Psoas muscle (tissue), 7 donors: ENCODE measurements at regions not wholly inside any gene's neighbourhood (a gene's known extent, or its start where the extent isn't known, plus 50 kb on each side); places are given as distances from the start of the nearest gene placed in this dataset.
"Not testable (repeated sequence)": the region's sequence is repeated elsewhere in the genome, so short reads cannot be mapped to it uniquely, and the experiment has no call there.

Experiments
- ATAC-seq, 4 donors: fragments of 200-7000 bp; cut with Tn5 transposase; one replicate each; pipeline ENCODE4 v1.9.1; 2020; ENCODE audit warnings: moderate library complexity in 3 of 4, mild to moderate bottlenecking in 2 of 4
- DNase-seq, 2 donors: peaks; one replicate each; pipeline ENCODE4 v3.0.0-alpha.2; 2020
- H3K27ac ChIP-seq: fragments of 200-600 bp; one replicate; pipeline ENCODE4 v1.8.0; 2022
- H3K27me3 ChIP-seq, 3 donors: fragments of 200-600 bp in 1 of 3; one replicate each; pipeline versions ENCODE4 v1.6.1 to v1.8.0; 2013 to 2022; ENCODE audit warnings: low read length in 2 of 3, mild to moderate bottlenecking in 2 of 3, moderate library complexity in 1 of 3; ENCODE audit not compliant: insufficient read depth in 3 of 3
- H3K36me3 ChIP-seq, 2 donors: fragments of 200-600 bp in 1 of 2; one replicate each; pipeline versions ENCODE4 v1.6.1 to v1.8.0; 2013 to 2022; ENCODE audit warnings: low read depth in 1 of 2, mild to moderate bottlenecking in 1 of 2, moderate library complexity in 1 of 2; ENCODE audit not compliant: insufficient read depth in 1 of 2
- H3K4me1 ChIP-seq: fragments of 200-600 bp; one replicate; pipeline ENCODE4 v1.8.0; 2022
- H3K4me3 ChIP-seq: fragments of 200-600 bp; one replicate; pipeline ENCODE4 v1.8.0; 2022; ENCODE audit warnings: mild to moderate bottlenecking
- H3K9me3 ChIP-seq: fragments of 200-600 bp; one replicate; pipeline ENCODE4 v1.8.0; 2022
- WGBS, 3 donors: extraction: QIAGEN DNeasy Blood & Tissue Kit; methylation state at CpG; one replicate each; pipeline versions ENCODE4 v1.1.6 to v1.1.7; 2013; 5-methylcytosine and 5-hydroxymethylcytosine counted together
- intact Hi-C, 2 donors: fragments of 100-400 bp; cut with DNase I; formaldehyde crosslinking; loops; one replicate each; pipeline versions ENCODE4 v1.11.0 to v1.14.2; 2022
- TF ChIP-seq, protein P1 (sequence below): fragments of 200-600 bp; IDR thresholded peaks from one replicate; pipeline ENCODE4 v1.8.0; 2022; ENCODE audit warnings: antibody characterized with exemption
- donor health status: healthy with polysubstance abuse.
- donor health status: DM: no; HTN: no; CAD: no; lungs with moderate emphysema.
- donor health status: Bipolar disorder and iron deficiency.
- donor health status: healthy.
- donor health status: DM: yes; HTN: yes; CAD: no.
- donor health status: DM: no; HTN: no; CAD: no.
- donor health status: DM: yes; HTN: yes; CAD: no.

DNA sequence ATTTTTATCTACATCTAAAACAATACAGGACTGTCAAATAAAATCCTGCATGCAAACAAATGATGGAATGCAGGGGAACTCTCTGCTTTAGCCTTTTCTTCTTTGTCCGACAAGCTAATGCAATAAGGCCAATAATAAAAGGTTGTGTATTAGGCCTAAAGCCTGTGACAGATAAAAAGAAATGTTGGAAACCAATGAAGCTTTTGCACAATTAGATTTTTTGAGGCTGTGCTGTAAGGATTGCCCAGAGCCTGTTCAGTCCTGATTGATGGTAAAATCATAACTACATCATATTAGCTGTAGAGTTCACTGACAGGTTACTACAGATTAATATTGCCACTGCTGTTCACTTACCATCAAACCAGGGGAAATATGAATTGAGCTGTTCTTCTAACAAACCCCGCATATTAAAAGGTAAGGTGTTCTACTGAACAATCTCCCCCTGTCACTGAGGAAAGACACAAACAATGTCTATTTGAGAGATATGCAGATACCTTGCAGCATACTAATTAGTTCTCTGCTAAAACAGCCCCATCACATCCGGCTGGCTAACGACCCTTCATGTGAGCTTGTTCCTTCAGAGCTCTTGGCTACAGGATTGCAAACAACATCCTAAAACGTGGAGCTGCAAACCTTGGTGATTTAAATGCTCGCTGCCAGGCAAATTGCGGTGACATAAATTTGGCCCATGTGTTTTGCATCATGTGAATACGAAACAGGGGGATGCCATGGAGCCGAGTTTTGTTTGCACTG, 305.4 kb downstream of the MTX2 start:
- intact Hi-C loops, result no loop called here
- Histone ChIP-seq H3K36me3 (no peaks in the 10 kb centered on the region), H3K27me3 (no peaks in the 10 kb centered on the region), H3K4me1 (no peaks in the 10 kb centered on the region), H3K4me3 (no peak overlapping the region), H3K27ac (no peak overlapping the region), H3K9me3 (no peaks in the 10 kb centered on the region)
- no peak for ATAC-seq
- DNase-seq, result no peak
- TF ChIP-seq, protein P1, sequence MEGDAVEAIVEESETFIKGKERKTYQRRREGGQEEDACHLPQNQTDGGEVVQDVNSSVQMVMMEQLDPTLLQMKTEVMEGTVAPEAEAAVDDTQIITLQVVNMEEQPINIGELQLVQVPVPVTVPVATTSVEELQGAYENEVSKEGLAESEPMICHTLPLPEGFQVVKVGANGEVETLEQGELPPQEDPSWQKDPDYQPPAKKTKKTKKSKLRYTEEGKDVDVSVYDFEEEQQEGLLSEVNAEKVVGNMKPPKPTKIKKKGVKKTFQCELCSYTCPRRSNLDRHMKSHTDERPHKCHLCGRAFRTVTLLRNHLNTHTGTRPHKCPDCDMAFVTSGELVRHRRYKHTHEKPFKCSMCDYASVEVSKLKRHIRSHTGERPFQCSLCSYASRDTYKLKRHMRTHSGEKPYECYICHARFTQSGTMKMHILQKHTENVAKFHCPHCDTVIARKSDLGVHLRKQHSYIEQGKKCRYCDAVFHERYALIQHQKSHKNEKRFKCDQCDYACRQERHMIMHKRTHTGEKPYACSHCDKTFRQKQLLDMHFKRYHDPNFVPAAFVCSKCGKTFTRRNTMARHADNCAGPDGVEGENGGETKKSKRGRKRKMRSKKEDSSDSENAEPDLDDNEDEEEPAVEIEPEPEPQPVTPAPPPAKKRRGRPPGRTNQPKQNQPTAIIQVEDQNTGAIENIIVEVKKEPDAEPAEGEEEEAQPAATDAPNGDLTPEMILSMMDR, result no peak
- 78 to 80% (median 79%) methylated on average over 9 of the region's 9 CpGs for WGBS, 3 donors

DNA sequence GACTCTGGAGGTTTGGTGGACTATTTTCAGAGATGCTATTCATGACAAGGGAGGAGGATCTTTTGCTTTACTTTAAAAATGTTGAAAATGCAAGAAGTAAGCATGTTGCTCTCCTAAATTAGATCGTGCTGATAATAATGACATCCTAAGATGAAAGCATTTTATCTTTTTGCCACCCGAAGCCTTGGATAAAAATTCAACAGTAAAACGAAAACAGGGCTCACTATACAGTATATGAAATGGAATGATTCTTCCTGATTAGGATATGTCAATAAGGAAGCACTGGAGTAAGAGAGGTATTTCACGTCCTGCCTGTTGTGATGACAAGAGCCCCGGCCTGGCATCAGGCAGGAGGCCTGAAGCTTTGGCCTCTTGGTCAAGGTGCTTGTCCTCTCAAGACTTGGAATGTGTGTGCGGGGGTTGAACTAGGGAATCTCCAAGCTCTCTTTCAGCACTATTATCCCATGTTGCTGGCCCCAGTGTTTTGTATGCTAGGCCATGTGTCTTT, 306.0 kb downstream of the MTX2 start:
- no peak for ATAC-seq
- WGBS, 3 donors, result 89 to 92% (median 91%) methylated on average over 6 of the region's 6 CpGs
- DNase-seq, result no peak
- Histone ChIP-seq H3K27me3 (no peaks in the 10 kb centered on the region), H3K4me1 (no peaks in the 10 kb centered on the region), H3K9me3 (no peaks in the 10 kb centered on the region), H3K36me3 (no peaks in the 10 kb centered on the region), H3K4me3 (no peak overlapping the region), H3K27ac (no peak overlapping the region)
- intact Hi-C loops, result no loop called here
- TF ChIP-seq, protein P1, result no peak

DNA sequence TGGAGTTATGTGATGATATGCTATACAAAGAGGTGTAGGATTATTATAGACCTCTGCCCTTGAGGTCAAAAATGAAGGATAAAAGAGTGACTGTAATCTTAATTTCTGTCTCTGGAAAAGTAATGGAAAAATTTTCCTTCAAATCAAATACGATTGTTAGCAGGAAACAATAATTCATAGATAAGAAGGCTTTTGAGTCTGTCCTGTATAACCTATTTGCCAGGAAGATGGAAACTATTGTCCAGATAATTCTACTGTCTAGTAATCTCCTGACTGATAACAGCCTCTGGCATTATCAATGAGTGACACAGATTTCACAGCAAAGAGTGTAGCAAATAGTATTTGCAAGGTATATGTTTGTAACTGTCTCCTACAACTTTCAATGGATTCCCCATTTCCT, 307.8 kb downstream of the MTX2 start:
- Histone ChIP-seq H3K27me3 (no peaks in the 10 kb centered on the region), H3K36me3 (no peaks in the 10 kb centered on the region)
- no peak for DNase-seq

DNA sequence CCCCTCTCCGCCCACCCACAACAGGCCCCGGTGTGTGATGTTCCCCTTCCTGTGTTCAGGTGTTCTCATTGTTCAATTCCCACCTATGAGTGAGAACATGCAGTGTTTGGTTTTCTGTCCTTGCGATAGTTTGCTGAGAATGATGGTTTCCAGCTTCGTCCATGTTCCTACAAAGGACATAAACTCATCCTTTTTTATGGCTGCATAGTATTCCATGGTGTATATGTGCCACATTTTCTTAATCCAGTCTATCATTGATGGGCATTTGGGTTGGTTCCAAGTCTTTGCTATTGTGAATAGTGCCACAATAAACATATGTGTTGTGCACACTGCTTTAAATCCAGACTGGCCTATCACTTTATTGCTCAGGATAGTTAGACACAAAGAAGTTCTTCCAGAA, 309.1 kb downstream of the MTX2 start:
- H3K9me3 ChIP-seq, H3K27me3 ChIP-seq, H3K4me3 ChIP-seq, ATAC-seq, intact Hi-C loops, H3K27ac ChIP-seq, DNase-seq, H3K4me1 ChIP-seq, H3K36me3 ChIP-seq: not testable (repeated sequence)
- 77 to 92% (median 91%) methylated on average over 4 of the region's 4 CpGs for WGBS, 3 donors

More for the DNA sequence above, 307.8 kb downstream of the MTX2 start:
- Histone ChIP-seq H3K4me1 (no peaks in the 10 kb centered on the region), H3K9me3 (no peaks in the 10 kb centered on the region), H3K4me3 (no peak overlapping the region), H3K27ac (no peak overlapping the region)
- TF ChIP-seq, protein P1, result no peak
- 67 to 76% (median 75%) methylated on average over 1 of the region's 1 CpG for WGBS, 3 donors
- no peak for ATAC-seq
- intact Hi-C loops, result no loop called here

DNA sequence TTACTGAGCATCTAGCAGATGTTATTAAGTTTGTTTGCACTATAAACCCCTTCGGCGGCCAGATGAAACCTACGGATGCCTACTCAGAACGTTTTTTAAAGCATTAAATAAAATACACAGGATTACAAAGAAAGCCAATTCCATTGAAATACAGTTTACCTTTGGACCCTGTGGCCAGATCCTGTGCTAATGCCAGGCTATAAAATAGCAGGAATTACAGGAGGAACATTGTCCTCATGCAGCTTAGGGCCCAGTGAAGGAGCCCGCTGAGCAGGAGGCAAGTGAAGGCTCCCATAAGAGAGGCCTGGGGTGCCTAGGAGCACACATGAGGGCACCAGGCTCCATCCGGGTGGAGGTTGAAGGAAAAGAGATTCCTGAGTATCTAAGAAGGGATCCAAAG, 310.4 kb downstream of the MTX2 start:
- no peaks in the 10 kb centered on the region for H3K4me1 ChIP-seq
- TF ChIP-seq, protein P1, result no peak
- no peak for ATAC-seq

More for the DNA sequence above, 310.4 kb downstream of the MTX2 start:
- Histone ChIP-seq H3K4me3 (no peak overlapping the region), H3K27ac (no peak overlapping the region), H3K9me3 (no peaks in the 10 kb centered on the region), H3K36me3 (no peaks in the 10 kb centered on the region), H3K27me3 (no peaks in the 10 kb centered on the region)
- WGBS, 3 donors, result 87 to 90% (median 89%) methylated on average over 6 of the region's 6 CpGs
- intact Hi-C loops, result no loop called here
- no peak for DNase-seq
